IMR-90 (cell line): ENCODE measurements at regions not wholly inside any gene's neighbourhood (a gene's known extent, or its start where the extent isn't known, plus 50 kb on each side); places are given as distances from the start of the nearest gene placed in this dataset.

Experiments used
- ATAC-seq: fragments of 200-7000 bp; cut with Tn5 transposase; 2 replicates; pipeline ENCODE4 v1.9.1; 2020; ENCODE audit warnings: low read depth, mild to moderate bottlenecking, moderate library complexity
- BruUV-seq: library from RNA; stranded (reverse); fragments of 400-500 nt; replicated peaks from 2 replicates; lab custom pipeline; 2021; lab: Mats Ljungman, UMichigan
- CTCF ChIA-PET: fragments of 300-600 bp; formaldehyde crosslinking; extraction: SDS; loops from one replicate; lab custom pipeline; 2021; ENCODE audit warnings: antibody characterized with exemption; lab: Yijun Ruan, JAX
- POLR2A ChIA-PET: fragments of 300-600 bp; sonication (Branson Sonifier 250); formaldehyde crosslinking; loops from one replicate; lab custom pipeline; 2022; ENCODE audit warnings: antibody characterized with exemption; ENCODE audit not compliant: unreplicated experiment; lab: Charles Lee
- DNase-seq: peaks from one replicate; pipeline ENCODE4 v3.0.0; 2013
- H2AFZ ChIP-seq: replicated peaks from 2 replicates; pipeline ENCODE3; 2013; ENCODE audit warnings: low read length, mild to moderate bottlenecking; ENCODE audit not compliant: poor library complexity
- H2AK5ac ChIP-seq: 2 replicates; pipeline ENCODE4 v1.6.1; 2013; ENCODE audit warnings: low read depth, low read length, inconsistent platforms
- H2AK9ac ChIP-seq: replicated peaks from 2 replicates; pipeline ENCODE3; 2013; ENCODE audit warnings: mild to moderate bottlenecking, low read depth, low read length, moderate library complexity; ENCODE audit not compliant: poor library complexity
- H2BK120ac ChIP-seq: 2 replicates; pipeline ENCODE4 v1.6.1; 2013; ENCODE audit warnings: low read depth, low read length, inconsistent platforms
- H2BK15ac ChIP-seq: 3 replicates; pipeline ENCODE4 v1.6.1; 2013; ENCODE audit warnings: low read depth, low read length, inconsistent platforms
- H2BK20ac ChIP-seq: 2 replicates; pipeline ENCODE4 v1.6.1; 2013; ENCODE audit warnings: low read depth, mild to moderate bottlenecking, inconsistent platforms, low read length, moderate library complexity
- H2BK5ac ChIP-seq: 2 replicates; pipeline ENCODE4 v1.6.1; 2013; ENCODE audit warnings: mild to moderate bottlenecking, low read depth, low read length, inconsistent platforms; ENCODE audit not compliant: poor library complexity, severe bottlenecking
- H3K14ac ChIP-seq: replicated peaks from 2 replicates; pipeline ENCODE4 v1.6.1; 2013; ENCODE audit warnings: low read depth, low read length, inconsistent platforms
- H3K18ac ChIP-seq: 2 replicates; pipeline ENCODE4 v1.6.1; 2013; ENCODE audit warnings: low read depth, low read length, control low read depth
- H3K23ac ChIP-seq: 2 replicates; pipeline ENCODE4 v1.6.1; 2013; ENCODE audit warnings: low read depth, low read length, inconsistent platforms
- H3K27ac ChIP-seq: 2 replicates; pipeline ENCODE4 v1.5.1; 2013; ENCODE audit warnings: mild to moderate bottlenecking, control low read depth, low read length; ENCODE audit not compliant: insufficient read depth
- H3K27me3 ChIP-seq: 2 replicates; pipeline ENCODE4 v1.6.1; 2013; ENCODE audit warnings: low read length; ENCODE audit not compliant: control insufficient read depth, insufficient read depth
- H3K36me3 ChIP-seq: 2 replicates; pipeline ENCODE4 v1.6.1; 2013; ENCODE audit warnings: low read length, mixed read lengths; ENCODE audit not compliant: control insufficient read depth, insufficient read depth
- H3K4ac ChIP-seq: 2 replicates; pipeline ENCODE4 v1.6.1; 2013; ENCODE audit warnings: low read depth, low read length, inconsistent platforms
- H3K4me1 ChIP-seq: 2 replicates; pipeline ENCODE4 v1.6.1; 2013; ENCODE audit warnings: low read length, mixed read lengths; ENCODE audit not compliant: control insufficient read depth, insufficient read depth
- H3K4me2 ChIP-seq: 2 replicates; pipeline ENCODE4 v1.6.1; 2013; ENCODE audit warnings: low read depth, mild to moderate bottlenecking, control low read depth, low read length, moderate library complexity
- H3K4me3 ChIP-seq: 2 replicates; pipeline ENCODE4 v1.5.1; 2013; ENCODE audit warnings: low read depth, mild to moderate bottlenecking, control low read depth, low read length, moderate library complexity; ENCODE audit not compliant: insufficient read depth
- H3K56ac ChIP-seq: 2 replicates; pipeline ENCODE4 v1.6.1; 2013; ENCODE audit warnings: low read length, inconsistent platforms; ENCODE audit not compliant: insufficient read depth; ENCODE audit errors: extremely low read depth
- H3K79me1 ChIP-seq, 2 experiments: 2 replicates each; pipeline ENCODE4 v1.6.1; 2013; ENCODE audit warnings: low read length in 2 of 2, inconsistent platforms in 1 of 2, low read depth in 1 of 2
- H3K9ac ChIP-seq: 2 replicates; pipeline ENCODE4 v1.6.1; 2013; ENCODE audit warnings: low read depth, low read length, control low read depth
- H3K9me1 ChIP-seq: 2 replicates; pipeline ENCODE4 v1.6.1; 2013; ENCODE audit warnings: low read length, inconsistent platforms; ENCODE audit not compliant: insufficient read depth
- H3K9me3 ChIP-seq: 2 replicates; pipeline ENCODE4 v1.6.1; 2013; ENCODE audit warnings: low read length; ENCODE audit not compliant: control insufficient read depth, insufficient read depth
- H4K20me1 ChIP-seq: 2 replicates; pipeline ENCODE4 v1.6.1; 2013; ENCODE audit warnings: low read length, inconsistent platforms; ENCODE audit not compliant: insufficient read depth
- H4K5ac ChIP-seq: 2 replicates; pipeline ENCODE4 v1.6.1; 2013; ENCODE audit warnings: mild to moderate bottlenecking, low read depth, low read length, control low read depth
- H4K8ac ChIP-seq, 2 experiments: 2 replicates each; pipeline ENCODE4 v1.6.1; 2013; ENCODE audit warnings: low read depth in 2 of 2, low read length in 2 of 2, control low read depth in 1 of 2, inconsistent platforms in 1 of 2
- H4K91ac ChIP-seq: 2 replicates; pipeline ENCODE4 v1.6.1; 2013; ENCODE audit warnings: low read depth, low read length, inconsistent platforms; ENCODE audit not compliant: insufficient read depth
- CEBPB ChIP-seq: IDR thresholded peaks from 2 replicates; pipeline ENCODE4 v1.6.1; 2012; ENCODE audit warnings: low read depth, low read length, improper control_type of control experiment
- MAFK ChIP-seq: IDR thresholded peaks from 2 replicates; pipeline ENCODE4 v1.6.1; 2012; ENCODE audit warnings: low read depth, low read length, improper control_type of control experiment
- RAD21 ChIP-seq: IDR thresholded peaks from 2 replicates; pipeline ENCODE4 v1.6.1; 2012; ENCODE audit warnings: low read length, improper control_type of control experiment
- WGBS, 2 experiments: methylation state at CpG; one replicate each; pipeline versions ENCODE4 v1.1.5 to v1.1.7; 2013; ENCODE audit warnings: missing lambda C conversion rate in 2 of 2; ENCODE audit not compliant: insufficient read length in 1 of 2; ENCODE audit errors: extremely low coverage in 2 of 2; 5-methylcytosine and 5-hydroxymethylcytosine counted together
- dilution Hi-C: fragments of 300-500 bp; cut with HindIII; formaldehyde crosslinking; loops from one replicate; pipeline ENCODE4 v1.14.3; 2018; ENCODE audit warnings: low sequenced_read_pairs; ENCODE audit not compliant: unreplicated experiment
- in situ Hi-C: fragments of 300-500 bp; cut with MboI; formaldehyde crosslinking; loops from 3 replicates; pipeline ENCODE4 v1.14.3; 2019; ENCODE audit warnings: low sequenced_read_pairs, inconsistent platforms, mixed read lengths
- intact Hi-C: fragments of 100-400 bp; cut with micrococcal nuclease; formaldehyde crosslinking; loops from 2 replicates; pipeline ENCODE4 v1.10.0; 2022

- Histone ChIP-seq H2BK5ac (no peak overlapping the region), H3K4me1 (no peaks in the 10 kb centered on the region), H3K18ac (no peak overlapping the region), H3K4me2 (no peak overlapping the region), H2BK120ac (no peak overlapping the region), H3K9ac (no peak overlapping the region), H2AFZ (no peak overlapping the region), H3K4me3 (no peak overlapping the region), H3K36me3 (no peaks in the 10 kb centered on the region), H4K20me1 (no peaks in the 10 kb centered on the region), H3K9me1 (no peaks in the 10 kb centered on the region), H3K23ac (no peak overlapping the region), H2BK20ac (no peak overlapping the region), H3K79me1 (no peaks in the 10 kb centered on the region), H2AK5ac (no peak overlapping the region), H3K56ac (no peak overlapping the region), H3K4ac (no peak overlapping the region), H4K8ac (no peak overlapping the region), H3K14ac (no peak overlapping the region), H3K27ac (no peak overlapping the region), H4K5ac (no peak overlapping the region), H3K27me3 (peaks cover 17% of the 10 kb centered on the region), H4K91ac (no peak overlapping the region), H2AK9ac (no peak overlapping the region), H2BK15ac (no peak overlapping the region), H3K9me3 (no peaks in the 10 kb centered on the region)
- WGBS, 2 experiments = no CpG with 5 or more reads among the region's 3 CpGs
- BruUV-seq = no TSS peak
- no peak for DNase-seq
- ChIA-PET POLR2A (interaction anchor here (0.6 kb wide), 1 partner anchor 12 kb away, joined by 4 read pairs; no protein-coding TSS in a partner anchor), CTCF (interaction anchor here (0.6 to 1.3 kb wide), 5 partner anchors 9 to 633 kb away, joined by 3 to 5 read pairs (median 3); no protein-coding TSS in a partner anchor)
- dilution Hi-C loops (no loop called here), in situ Hi-C loops (loop anchor here (10.0 to 25.0 kb wide), 3 partner anchors 442 to 769 kb away; no protein-coding TSS in a partner anchor), intact Hi-C loops (loop anchor here (1.0 to 10.0 kb wide), 7 partner anchors 204 to 770 kb away; no protein-coding TSS in a partner anchor)
- TF ChIP-seq MAFK (no peak), RAD21 (no peak), CEBPB (no peak)
- ATAC-seq = no peak
Measured at GRCh38 chr15:98442901-98443300, 205.4 kb upstream of the IGF1R start.
